ENCODE measurements at regions not wholly inside any gene's neighbourhood (a gene's known extent, or its start where the extent isn't known, plus 50 kb on each side); places are given as distances from the start of the nearest gene placed in this dataset.

DNA sequence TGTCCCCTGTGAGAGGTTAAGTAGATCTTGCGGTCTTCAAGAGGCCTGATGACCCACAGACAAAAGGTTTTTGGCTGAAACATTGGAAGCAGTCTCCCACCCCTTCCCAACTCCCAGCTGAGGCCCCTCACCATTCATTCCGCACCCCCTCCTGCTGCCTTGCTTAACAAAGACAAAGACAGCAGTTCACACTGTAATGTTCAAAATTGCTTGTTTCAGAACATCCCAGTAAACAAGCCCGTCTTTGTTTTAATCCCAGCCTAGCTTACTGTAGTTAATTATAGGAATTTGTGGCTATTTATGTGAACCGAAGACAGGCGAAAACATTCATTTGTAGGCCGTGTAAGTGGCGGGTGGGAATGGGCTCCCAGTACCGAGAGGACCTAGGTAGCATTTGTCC, 55.7 kb downstream of the IRX5 start:
- H3K79me1 ChIP-seq (ENCODE audit: low read depth in 1 of 2, low read length in 2 of 2) = no peaks in the 10 kb centered on the region
- H2BK15ac ChIP-seq (ENCODE audit: low read depth, low read length) = no peak overlapping the region
- H2AK9ac ChIP-seq (replicated peaks; ENCODE audit: low read depth, low read length, poor library complexity) = no peak overlapping the region
- peaks cover 1% of the 10 kb centered on the region; the same call in 1 of the 2 replicates for H3K27me3 ChIP-seq (ENCODE audit: control insufficient read depth, insufficient read depth, low read length)
- no peaks in the 10 kb centered on the region for H3K9me1 ChIP-seq (ENCODE audit: insufficient read depth, low read length)
- H3K4ac ChIP-seq (ENCODE audit: low read depth, low read length) = no peak overlapping the region
- H3K23ac ChIP-seq (ENCODE audit: low read depth, low read length) = no peak overlapping the region
- DNase-seq (no peak), ATAC-seq (ENCODE audit: low read depth) (no peak)
- no peaks in the 10 kb centered on the region for H3K9me3 ChIP-seq (ENCODE audit: control insufficient read depth, insufficient read depth, low read length)
- H3K4me3 ChIP-seq (ENCODE audit: insufficient read depth, low read depth, low read length) = no peak overlapping the region
- no peak overlapping the region for H4K8ac ChIP-seq (ENCODE audit: low read depth in 2 of 2, low read length in 2 of 2)
- H2BK120ac ChIP-seq (ENCODE audit: low read depth, low read length) = no peak overlapping the region
- in situ Hi-C loops (cut with MboI; ENCODE audit: low sequenced_read_pairs) = no loop called here
- no peaks in the 10 kb centered on the region for H3K36me3 ChIP-seq (ENCODE audit: control insufficient read depth, insufficient read depth, low read length)
- no peak overlapping the region for H2AFZ ChIP-seq (replicated peaks; ENCODE audit: low read length, poor library complexity)
- H3K9ac ChIP-seq (ENCODE audit: low read depth, low read length) = no peak overlapping the region
- H2BK20ac ChIP-seq (ENCODE audit: low read depth, low read length) = no peak overlapping the region
- H3K4me2 ChIP-seq (ENCODE audit: low read depth, low read length) = no peak overlapping the region
- no peak overlapping the region for H3K56ac ChIP-seq (ENCODE audit: extremely low read depth, insufficient read depth, low read length)
- no CpG with 5 or more reads among the region's 8 CpGs for WGBS, 2 experiments (ENCODE audit: extremely low coverage in 2 of 2, insufficient read length in 1 of 2)
- no TSS peak for BruUV-seq (replicated peaks)
- H3K18ac ChIP-seq (ENCODE audit: low read depth, low read length) = no peak overlapping the region
- no peak overlapping the region for H4K5ac ChIP-seq (ENCODE audit: low read depth, low read length)
- H3K4me1 ChIP-seq (ENCODE audit: control insufficient read depth, insufficient read depth, low read length) = no peaks in the 10 kb centered on the region
- H3K27ac ChIP-seq (ENCODE audit: insufficient read depth, low read length) = no peak overlapping the region
- TF ChIP-seq CHD1 (IDR thresholded peaks at IDR 0.05; ENCODE audit: low read depth, low read length) (no peak), RCOR1 (IDR thresholded peaks at IDR 0.05; ENCODE audit: insufficient replicate concordance, low read length) (no peak), SMC3 (IDR thresholded peaks at IDR 0.05; ENCODE audit: low read depth, low read length) (no peak)
- TF ChIP-seq, protein P1, sequence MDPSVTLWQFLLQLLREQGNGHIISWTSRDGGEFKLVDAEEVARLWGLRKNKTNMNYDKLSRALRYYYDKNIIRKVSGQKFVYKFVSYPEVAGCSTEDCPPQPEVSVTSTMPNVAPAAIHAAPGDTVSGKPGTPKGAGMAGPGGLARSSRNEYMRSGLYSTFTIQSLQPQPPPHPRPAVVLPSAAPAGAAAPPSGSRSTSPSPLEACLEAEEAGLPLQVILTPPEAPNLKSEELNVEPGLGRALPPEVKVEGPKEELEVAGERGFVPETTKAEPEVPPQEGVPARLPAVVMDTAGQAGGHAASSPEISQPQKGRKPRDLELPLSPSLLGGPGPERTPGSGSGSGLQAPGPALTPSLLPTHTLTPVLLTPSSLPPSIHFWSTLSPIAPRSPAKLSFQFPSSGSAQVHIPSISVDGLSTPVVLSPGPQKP (IDR thresholded peaks at IDR 0.05; ENCODE audit: borderline replicate concordance, low read depth, low read length) = no peak
- dilution Hi-C loops (cut with HindIII; ENCODE audit: low sequenced_read_pairs, unreplicated experiment) = no loop called here
- H4K20me1 ChIP-seq (ENCODE audit: insufficient read depth, low read length) = no peaks in the 10 kb centered on the region
- H4K91ac ChIP-seq (ENCODE audit: insufficient read depth, low read depth, low read length) = no peak overlapping the region
- ChIA-PET CTCF (no interaction called here), POLR2A (ENCODE audit: unreplicated experiment) (no interaction called here)
- intact Hi-C loops (cut with micrococcal nuclease) = no loop called here
- H2AK5ac ChIP-seq (ENCODE audit: low read depth, low read length) = no peak overlapping the region
- no peak overlapping the region for H2BK5ac ChIP-seq (ENCODE audit: low read depth, low read length, poor library complexity, severe bottlenecking)
- H3K14ac ChIP-seq (replicated peaks; ENCODE audit: low read depth, low read length) = no peak overlapping the region

All from IMR-90 (cell line).